ENCODE measurements at regions not wholly inside any gene's neighbourhood (a gene's known extent, or its start where the extent isn't known, plus 50 kb on each side); places are given as distances from the start of the nearest gene placed in this dataset.

DNA sequence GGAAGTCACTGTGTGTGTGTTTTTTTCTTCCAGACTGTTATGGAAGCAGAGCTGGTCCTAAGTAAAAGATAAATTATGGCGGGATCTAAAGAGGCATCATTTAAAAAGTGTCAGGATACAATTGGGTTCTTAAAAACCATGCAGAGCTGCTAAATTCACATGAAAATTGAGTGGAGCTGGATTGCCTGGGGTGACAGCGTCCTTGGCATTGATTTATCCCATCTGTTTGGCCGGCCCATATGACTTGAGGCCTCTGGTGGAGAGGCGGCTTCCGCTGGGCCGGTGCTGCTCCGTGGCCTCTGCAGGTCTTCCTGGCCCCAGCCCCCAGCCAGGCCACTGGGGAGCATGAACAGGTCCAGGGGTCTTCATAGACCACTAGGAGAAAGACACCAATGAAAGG lies 165.5 kb downstream of the GLI2 start:
- FAIRE-seq (no peak), DNase-seq (ENCODE audit: low read depth) (no peak)
- Histone ChIP-seq H3K4me3 (ENCODE audit: low read depth, low read length) (no peak overlapping the region), H3K27me3 (ENCODE audit: control insufficient read depth, insufficient read depth, low read length) (no peaks in the 10 kb centered on the region), H3K36me3 (ENCODE audit: control insufficient read depth, insufficient read depth, low read length) (no peaks in the 10 kb centered on the region)
- TF ChIP-seq, protein P1, sequence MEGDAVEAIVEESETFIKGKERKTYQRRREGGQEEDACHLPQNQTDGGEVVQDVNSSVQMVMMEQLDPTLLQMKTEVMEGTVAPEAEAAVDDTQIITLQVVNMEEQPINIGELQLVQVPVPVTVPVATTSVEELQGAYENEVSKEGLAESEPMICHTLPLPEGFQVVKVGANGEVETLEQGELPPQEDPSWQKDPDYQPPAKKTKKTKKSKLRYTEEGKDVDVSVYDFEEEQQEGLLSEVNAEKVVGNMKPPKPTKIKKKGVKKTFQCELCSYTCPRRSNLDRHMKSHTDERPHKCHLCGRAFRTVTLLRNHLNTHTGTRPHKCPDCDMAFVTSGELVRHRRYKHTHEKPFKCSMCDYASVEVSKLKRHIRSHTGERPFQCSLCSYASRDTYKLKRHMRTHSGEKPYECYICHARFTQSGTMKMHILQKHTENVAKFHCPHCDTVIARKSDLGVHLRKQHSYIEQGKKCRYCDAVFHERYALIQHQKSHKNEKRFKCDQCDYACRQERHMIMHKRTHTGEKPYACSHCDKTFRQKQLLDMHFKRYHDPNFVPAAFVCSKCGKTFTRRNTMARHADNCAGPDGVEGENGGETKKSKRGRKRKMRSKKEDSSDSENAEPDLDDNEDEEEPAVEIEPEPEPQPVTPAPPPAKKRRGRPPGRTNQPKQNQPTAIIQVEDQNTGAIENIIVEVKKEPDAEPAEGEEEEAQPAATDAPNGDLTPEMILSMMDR (IDR thresholded peaks at IDR 0.05; ENCODE audit: insufficient read depth, low read length, severe bottlenecking): no peak

DNA sequence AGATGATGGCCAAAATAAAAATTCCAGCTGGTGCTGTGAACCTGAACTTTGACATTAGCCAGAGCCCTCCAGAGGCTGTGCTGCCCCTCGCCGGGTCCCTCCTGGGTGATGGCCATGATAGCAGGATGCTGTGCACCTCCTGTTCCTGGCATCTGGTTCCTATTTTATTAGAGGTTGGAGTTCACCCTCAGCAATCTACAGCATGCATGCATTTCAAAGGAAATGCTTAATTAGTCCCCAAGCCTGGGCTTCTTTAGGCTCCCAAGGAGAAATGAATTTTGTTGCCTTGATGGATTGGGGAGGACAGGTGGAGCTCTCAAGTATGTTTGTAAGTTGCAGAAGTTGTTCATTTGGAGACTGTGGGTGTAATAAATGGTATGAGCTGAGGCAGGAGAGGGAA lies 166.9 kb downstream of the GLI2 start:
- DNase-seq (ENCODE audit: low read depth) (no peak), FAIRE-seq (no peak)
- H3K36me3 ChIP-seq (ENCODE audit: control insufficient read depth, insufficient read depth, low read length): no peaks in the 10 kb centered on the region
- TF ChIP-seq, protein P1 (IDR thresholded peaks at IDR 0.05; ENCODE audit: insufficient read depth, low read length, severe bottlenecking): no peak
- H3K27me3 ChIP-seq (ENCODE audit: control insufficient read depth, insufficient read depth, low read length): no peaks in the 10 kb centered on the region
- H3K4me3 ChIP-seq (ENCODE audit: low read depth, low read length): no peak overlapping the region

DNA sequence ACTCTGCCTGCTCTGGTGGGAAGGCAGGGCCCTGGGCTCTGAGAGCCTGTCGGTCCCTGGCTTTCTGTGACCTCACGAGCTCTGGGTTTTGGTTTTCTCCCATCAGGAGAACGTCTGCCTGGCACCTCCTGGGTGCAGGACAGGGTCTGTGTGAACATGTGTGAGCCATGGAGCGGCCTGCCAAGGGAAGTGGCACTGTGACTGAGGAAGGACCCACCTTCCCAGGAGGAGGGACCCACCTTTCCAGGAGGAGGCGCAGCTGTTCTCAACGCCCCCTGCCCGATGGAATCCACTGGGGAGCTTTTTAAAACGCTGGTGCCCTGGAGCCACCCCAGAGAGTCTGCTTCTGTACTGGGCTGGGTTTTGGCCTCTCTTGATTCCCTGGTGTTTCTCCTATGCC lies 168.7 kb downstream of the GLI2 start:
- DNase-seq (ENCODE audit: low read depth) (no peak), FAIRE-seq (no peak)
- no peaks in the 10 kb centered on the region for H3K36me3 ChIP-seq (ENCODE audit: control insufficient read depth, insufficient read depth, low read length)
- no peaks in the 10 kb centered on the region for H3K27me3 ChIP-seq (ENCODE audit: control insufficient read depth, insufficient read depth, low read length)
- TF ChIP-seq, protein P1 (IDR thresholded peaks at IDR 0.05; ENCODE audit: insufficient read depth, low read length, severe bottlenecking): no peak
- H3K4me3 ChIP-seq (ENCODE audit: low read depth, low read length): no peak overlapping the region

DNA sequence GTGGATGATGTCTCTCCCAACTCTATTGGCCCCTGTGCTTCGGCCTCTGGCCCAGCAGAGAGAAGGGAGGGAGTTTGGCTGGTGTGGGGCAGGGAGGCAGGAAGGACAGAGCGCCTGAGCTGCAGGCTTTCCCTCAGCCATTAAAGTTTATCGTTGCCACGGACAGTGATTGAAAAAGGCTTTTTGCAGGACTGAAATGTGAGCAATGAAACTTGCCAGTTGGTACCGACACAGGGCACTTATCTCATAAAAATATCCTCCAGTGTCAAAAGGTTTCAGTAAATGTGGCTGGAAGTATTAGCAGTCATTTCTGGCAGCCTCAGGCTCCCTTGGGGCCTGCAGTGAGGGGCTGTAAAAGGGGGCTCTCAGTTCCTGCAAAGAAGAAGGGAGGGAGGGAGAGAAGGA lies 169.2 kb downstream of the GLI2 start:
- TF ChIP-seq, protein P1 (IDR thresholded peaks at IDR 0.05; ENCODE audit: insufficient read depth, low read length, severe bottlenecking): no peak
- H3K4me3 ChIP-seq (ENCODE audit: low read depth, low read length): no peak overlapping the region
- no peak for DNase-seq (ENCODE audit: low read depth)
- no peaks in the 10 kb centered on the region for H3K27me3 ChIP-seq (ENCODE audit: control insufficient read depth, insufficient read depth, low read length)
- no peaks in the 10 kb centered on the region for H3K36me3 ChIP-seq (ENCODE audit: control insufficient read depth, insufficient read depth, low read length)
- FAIRE-seq: no peak

DNA sequence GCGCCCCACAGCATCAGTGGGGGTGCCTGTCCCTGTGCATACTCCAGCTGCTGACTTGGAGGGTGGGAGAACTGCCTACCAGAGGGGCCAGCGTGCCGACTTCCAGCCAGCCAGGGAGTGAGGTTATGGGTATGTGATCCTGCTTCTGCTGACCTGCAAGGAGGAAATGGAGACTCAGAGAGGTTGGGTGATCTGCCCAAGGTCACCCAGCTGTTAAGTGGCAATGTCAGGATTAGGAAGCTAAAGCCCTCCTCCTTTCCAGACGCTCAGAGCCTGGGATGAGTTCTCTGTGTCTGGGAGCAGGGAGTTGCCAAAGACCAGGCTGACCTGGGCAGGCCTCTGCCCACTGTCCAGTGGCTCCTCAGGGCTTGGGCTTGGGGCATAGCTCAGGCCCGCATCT lies 169.6 kb downstream of the GLI2 start:
- no peak for FAIRE-seq

More for the DNA sequence above, 169.6 kb downstream of the GLI2 start:
- Histone ChIP-seq H3K4me3 (ENCODE audit: low read depth, low read length) (no peak overlapping the region), H3K36me3 (ENCODE audit: control insufficient read depth, insufficient read depth, low read length) (no peaks in the 10 kb centered on the region), H3K27me3 (ENCODE audit: control insufficient read depth, insufficient read depth, low read length) (no peaks in the 10 kb centered on the region)
- TF ChIP-seq, protein P1 (IDR thresholded peaks at IDR 0.05; ENCODE audit: insufficient read depth, low read length, severe bottlenecking): no peak
- DNase-seq (ENCODE audit: low read depth): no peak
